SK-N-MC (cell line): ENCODE measurements at regions not wholly inside any gene's neighbourhood (a gene's known extent, or its start where the extent isn't known, plus 50 kb on each side); places are given as distances from the start of the nearest gene placed in this dataset.

Source experiments
- EZH2 ChIP-seq: fragments of 200-600 bp; sonication (generic); IDR thresholded peaks from one replicate; pipeline ENCODE4 v1.6.1; 2017; ENCODE audit warnings: antibody characterized with exemption
- FOXP2 ChIP-seq: optimal IDR thresholded peaks from 2 replicates; pipeline ENCODE3; 2011; ENCODE audit warnings: mild to moderate bottlenecking, moderate library complexity; ENCODE audit not compliant: insufficient read depth; ENCODE audit errors: extremely low read length, control extremely low read depth
- POLR2AphosphoS5 ChIP-seq: IDR thresholded peaks from 2 replicates; pipeline ENCODE4 v1.6.1; 2012; ENCODE audit warnings: mild to moderate bottlenecking, low read depth, low read length, borderline replicate concordance

GRCh38 chr21:18970941-18971340 is 567.4 kb upstream of the TMPRSS15 start:
- no peak for TF ChIP-seq POLR2AphosphoS5
- TF ChIP-seq EZH2 = no peak
- TF ChIP-seq FOXP2 = no peak
